ENCODE measurements at regions not wholly inside any gene's neighbourhood (a gene's known extent, or its start where the extent isn't known, plus 50 kb on each side); places are given as distances from the start of the nearest gene placed in this dataset.

- TF ChIP-seq EZH2 (IDR thresholded peaks at IDR 0.05; ENCODE audit: low read length) (no peak), CTCF (optimal IDR thresholded peaks at IDR 0.05 in 1 of 3, IDR thresholded peaks at IDR 0.05 in 1 of 3, conservative IDR thresholded peaks at IDR 0.05 in 1 of 3; ENCODE audit: extremely low read depth in 1 of 3, insufficient read depth in 2 of 3, low read length in 3 of 3) (no peak)
- no peak overlapping the region for H3K4me2 ChIP-seq (ENCODE audit: control insufficient read depth, extremely low read depth, insufficient read depth, low read depth, low read length)
- H3K9me1 ChIP-seq (ENCODE audit: control insufficient read depth, extremely low read depth, insufficient read depth, low read length): no peaks in the 10 kb centered on the region
- H3K9ac ChIP-seq (ENCODE audit: control insufficient read depth, extremely low read depth, insufficient read depth, low read length): no peak overlapping the region
- dilution Hi-C loops (cut with MboI; ENCODE audit: extremely low pct_ligation_motif_present, low sequenced_read_pairs): no loop called here
- no peak overlapping the region for H3K27ac ChIP-seq (ENCODE audit: control insufficient read depth, insufficient read depth, low read length)
- H3K36me3 ChIP-seq (ENCODE audit: control insufficient read depth in 2 of 2, extremely low read depth in 1 of 2, insufficient read depth in 2 of 2, low read length in 2 of 2): no peaks in the 10 kb centered on the region
- H3K9me3 ChIP-seq (ENCODE audit: control insufficient read depth, low read depth, low read length): no peaks in the 10 kb centered on the region
- H4K20me1 ChIP-seq (ENCODE audit: control insufficient read depth, extremely low read depth, insufficient read depth, low read length): no peaks in the 10 kb centered on the region
- DNase-seq (ENCODE audit: low read depth, low spot score) (no peak), FAIRE-seq (no peak)
- H3K4me3 ChIP-seq (ENCODE audit: control insufficient read depth in 2 of 3, extremely low read depth in 1 of 3, insufficient read depth in 2 of 3, low read depth in 1 of 3, low read length in 3 of 3): no peak overlapping the region
- no peaks in the 10 kb centered on the region for H3K79me2 ChIP-seq (ENCODE audit: control insufficient read depth, insufficient read depth, low read length)
- H2AFZ ChIP-seq (ENCODE audit: control insufficient read depth, low read length): no peak overlapping the region
- H3K4me1 ChIP-seq (ENCODE audit: control insufficient read depth, extremely low read depth, insufficient read depth, low read length): no peaks in the 10 kb centered on the region
- peaks cover 4% of the 10 kb centered on the region for H3K27me3 ChIP-seq (ENCODE audit: control insufficient read depth, extremely low read depth, insufficient read depth, low read length)
These were observed 245.7 kb upstream of the RORA start for GRCh38 chr15:61474796-61475195.

GRCh38 chr15:61467823-61468222 lies 238.7 kb upstream of the RORA start:
- Histone ChIP-seq H3K27ac (ENCODE audit: control insufficient read depth, insufficient read depth, low read length) (no peak overlapping the region), H4K20me1 (ENCODE audit: control insufficient read depth, extremely low read depth, insufficient read depth, low read length) (no peaks in the 10 kb centered on the region), H3K27me3 (ENCODE audit: control insufficient read depth, extremely low read depth, insufficient read depth, low read length) (no peaks in the 10 kb centered on the region), H3K4me2 (ENCODE audit: control insufficient read depth, extremely low read depth, insufficient read depth, low read depth, low read length) (no peak overlapping the region), H3K4me1 (ENCODE audit: control insufficient read depth, extremely low read depth, insufficient read depth, low read length) (no peaks in the 10 kb centered on the region), H3K9me3 (ENCODE audit: control insufficient read depth, low read depth, low read length) (no peaks in the 10 kb centered on the region), H3K4me3 (ENCODE audit: control insufficient read depth in 2 of 3, extremely low read depth in 1 of 3, insufficient read depth in 2 of 3, low read depth in 1 of 3, low read length in 3 of 3) (no peak overlapping the region), H3K36me3 (ENCODE audit: control insufficient read depth in 2 of 2, extremely low read depth in 1 of 2, insufficient read depth in 2 of 2, low read length in 2 of 2) (no peaks in the 10 kb centered on the region), H3K79me2 (ENCODE audit: control insufficient read depth, insufficient read depth, low read length) (no peaks in the 10 kb centered on the region), H3K9ac (ENCODE audit: control insufficient read depth, extremely low read depth, insufficient read depth, low read length) (no peak overlapping the region), H3K9me1 (ENCODE audit: control insufficient read depth, extremely low read depth, insufficient read depth, low read length) (no peaks in the 10 kb centered on the region), H2AFZ (ENCODE audit: control insufficient read depth, low read length) (no peak overlapping the region)
- FAIRE-seq: no peak
- TF ChIP-seq CTCF (optimal IDR thresholded peaks at IDR 0.05 in 1 of 3, IDR thresholded peaks at IDR 0.05 in 1 of 3, conservative IDR thresholded peaks at IDR 0.05 in 1 of 3; ENCODE audit: extremely low read depth in 1 of 3, insufficient read depth in 2 of 3, low read length in 3 of 3) (no peak), EZH2 (IDR thresholded peaks at IDR 0.05; ENCODE audit: low read length) (no peak)
- dilution Hi-C loops (cut with MboI; ENCODE audit: extremely low pct_ligation_motif_present, low sequenced_read_pairs): no loop called here
- DNase-seq (ENCODE audit: low read depth, low spot score): no peak

Data from keratinocyte (primary cell).